ENCODE measurements at regions not wholly inside any gene's neighbourhood (a gene's known extent, or its start where the extent isn't known, plus 50 kb on each side); places are given as distances from the start of the nearest gene placed in this dataset.

GRCh38 chr21:41606706-41607105 is 98.7 kb upstream of the TMPRSS2 start:
- TF ChIP-seq CTCF (IDR thresholded peaks at IDR 0.05), result no peak
- TF ChIP-seq POLR2A (IDR thresholded peaks at IDR 0.05), result no peak
- TF ChIP-seq POLR2AphosphoS5 (IDR thresholded peaks at IDR 0.05), result no peak
